Ascending aorta (tissue), 2 donors: ENCODE measurements at regions not wholly inside any gene's neighbourhood (a gene's known extent, or its start where the extent isn't known, plus 50 kb on each side); places are given as distances from the start of the nearest gene placed in this dataset.

Source experiments
- DNase-seq, 2 donors: peaks; one replicate each; pipeline ENCODE4 v3.0.0-alpha.2; 2019; ENCODE audit warnings: low spot score in 2 of 2
- H3K27ac ChIP-seq, 2 donors: fragments of 200-600 bp; sonication (generic); one replicate each; pipeline ENCODE4 v1.5.1; 2016 to 2017; ENCODE audit warnings: mild to moderate bottlenecking in 1 of 2
- H3K27me3 ChIP-seq: fragments of 200-600 bp; sonication (generic); one replicate; pipeline ENCODE4 v1.5.1; 2017
- H3K36me3 ChIP-seq, 2 donors: fragments of 200-600 bp; sonication (generic); one replicate each; pipeline ENCODE4 v1.5.1; 2016
- H3K4me1 ChIP-seq, 2 donors: fragments of 200-600 bp; sonication (generic); one replicate each; pipeline ENCODE4 v1.5.1; 2016 to 2017; ENCODE audit warnings: mild to moderate bottlenecking in 1 of 2
- H3K4me3 ChIP-seq, 2 donors: fragments of 200-600 bp; sonication (generic); one replicate each; pipeline ENCODE4 v1.5.1; 2016 to 2017; ENCODE audit warnings: mild to moderate bottlenecking in 1 of 2
- H3K9me3 ChIP-seq, 2 donors: fragments of 200-600 bp; sonication (generic); one replicate each; pipeline ENCODE4 v1.5.1; 2016
- CTCF ChIP-seq, 3 experiments: fragments of 200-600 bp in 2 of 3; fragments of 450-650 bp in 1 of 3; sonication (generic) in 2 of 3; IDR thresholded peaks; one replicate each; pipeline ENCODE4 v1.5.1; 2016 to 2019; ENCODE audit warnings: antibody characterized with exemption in 3 of 3, mild to moderate bottlenecking in 1 of 3, moderate library complexity in 1 of 3
- intact Hi-C: fragments of 100-400 bp; cut with DNase I; formaldehyde crosslinking; loops from one replicate; pipeline ENCODE4 v1.15.1; 2023

GRCh38 chr6:115053169-115053860 is 710.5 kb upstream of the HS3ST5 start:
- Histone ChIP-seq H3K9me3 (no peaks in the 10 kb centered on the region), H3K27me3 (no peaks in the 10 kb centered on the region), H3K4me1 (no peaks in the 10 kb centered on the region), H3K4me3 (no peak overlapping the region), H3K36me3 (no peaks in the 10 kb centered on the region), H3K27ac (no peak overlapping the region)
- intact Hi-C loops = no loop called here
- DNase-seq = no peak
- no peak for TF ChIP-seq CTCF (IDR thresholded peaks at IDR 0.05)

GRCh38 chr6:115016593-115016992 is 673.8 kb upstream of the HS3ST5 start:
- Histone ChIP-seq H3K27me3 (no peaks in the 10 kb centered on the region), H3K4me1 (no peaks in the 10 kb centered on the region), H3K36me3 (no peaks in the 10 kb centered on the region), H3K9me3 (no peaks in the 10 kb centered on the region), H3K4me3 (no peak overlapping the region), H3K27ac (no peak overlapping the region)
- no peak for TF ChIP-seq CTCF (IDR thresholded peaks at IDR 0.05)
- intact Hi-C loops = no loop called here
- DNase-seq = no peak

- H3K9me3 ChIP-seq = no peaks in the 10 kb centered on the region
- no peaks in the 10 kb centered on the region for H3K36me3 ChIP-seq
- no peak overlapping the region for H3K27ac ChIP-seq
- no peaks in the 10 kb centered on the region for H3K4me1 ChIP-seq
- H3K4me3 ChIP-seq = no peak overlapping the region
- H3K27me3 ChIP-seq = no peaks in the 10 kb centered on the region
- intact Hi-C loops = no loop called here
- no peak for TF ChIP-seq CTCF (IDR thresholded peaks at IDR 0.05)
- DNase-seq = no peak
Measured at GRCh38 chr6:115004982-115005381, 662.2 kb upstream of the HS3ST5 start.

GRCh38 chr6:115004204-115004603 is 661.4 kb upstream of the HS3ST5 start:
- Histone ChIP-seq H3K27ac (no peak overlapping the region), H3K36me3 (no peaks in the 10 kb centered on the region), H3K9me3 (no peaks in the 10 kb centered on the region), H3K4me3 (no peak overlapping the region), H3K4me1 (no peaks in the 10 kb centered on the region), H3K27me3 (no peaks in the 10 kb centered on the region)
- no peak for TF ChIP-seq CTCF (IDR thresholded peaks at IDR 0.05)
- intact Hi-C loops = no loop called here
- no peak for DNase-seq

- intact Hi-C loops = no loop called here
- no peak for TF ChIP-seq CTCF (IDR thresholded peaks at IDR 0.05)
- DNase-seq = no peak
- Histone ChIP-seq H3K36me3 (no peaks in the 10 kb centered on the region), H3K9me3 (no peaks in the 10 kb centered on the region), H3K4me3 (no peak overlapping the region), H3K27ac (no peak overlapping the region), H3K27me3 (no peaks in the 10 kb centered on the region), H3K4me1 (no peaks in the 10 kb centered on the region)
Measured at GRCh38 chr6:115001731-115002350, 659.0 kb upstream of the HS3ST5 start.
